ENCODE measurements at regions not wholly inside any gene's neighbourhood (a gene's known extent, or its start where the extent isn't known, plus 50 kb on each side); places are given as distances from the start of the nearest gene placed in this dataset.

GRCh38 chr18:47729356-47729755, 201.1 kb downstream of the SMAD2 start:
- H3K27me3 ChIP-seq (ENCODE audit: low read length), result no peaks in the 10 kb centered on the region
- H3K36me3 ChIP-seq (ENCODE audit: low read length), result no peaks in the 10 kb centered on the region
- no peak overlapping the region for H3K9ac ChIP-seq (ENCODE audit: low read length)
- no peak overlapping the region for H3K4me3 ChIP-seq (ENCODE audit: insufficient read depth, low read length, poor library complexity, severe bottlenecking)
- H3K4me2 ChIP-seq (ENCODE audit: low read depth, low read length, poor library complexity, severe bottlenecking), result no peak overlapping the region
- TF ChIP-seq, protein P1, sequence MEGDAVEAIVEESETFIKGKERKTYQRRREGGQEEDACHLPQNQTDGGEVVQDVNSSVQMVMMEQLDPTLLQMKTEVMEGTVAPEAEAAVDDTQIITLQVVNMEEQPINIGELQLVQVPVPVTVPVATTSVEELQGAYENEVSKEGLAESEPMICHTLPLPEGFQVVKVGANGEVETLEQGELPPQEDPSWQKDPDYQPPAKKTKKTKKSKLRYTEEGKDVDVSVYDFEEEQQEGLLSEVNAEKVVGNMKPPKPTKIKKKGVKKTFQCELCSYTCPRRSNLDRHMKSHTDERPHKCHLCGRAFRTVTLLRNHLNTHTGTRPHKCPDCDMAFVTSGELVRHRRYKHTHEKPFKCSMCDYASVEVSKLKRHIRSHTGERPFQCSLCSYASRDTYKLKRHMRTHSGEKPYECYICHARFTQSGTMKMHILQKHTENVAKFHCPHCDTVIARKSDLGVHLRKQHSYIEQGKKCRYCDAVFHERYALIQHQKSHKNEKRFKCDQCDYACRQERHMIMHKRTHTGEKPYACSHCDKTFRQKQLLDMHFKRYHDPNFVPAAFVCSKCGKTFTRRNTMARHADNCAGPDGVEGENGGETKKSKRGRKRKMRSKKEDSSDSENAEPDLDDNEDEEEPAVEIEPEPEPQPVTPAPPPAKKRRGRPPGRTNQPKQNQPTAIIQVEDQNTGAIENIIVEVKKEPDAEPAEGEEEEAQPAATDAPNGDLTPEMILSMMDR (IDR thresholded peaks at IDR 0.05; ENCODE audit: insufficient read depth, low read length, poor library complexity, severe bottlenecking), result no peak
- TF ChIP-seq EZH2phosphoT487 (conservative IDR thresholded peaks at IDR 0.05; ENCODE audit: low read length), result no peak
- no peaks in the 10 kb centered on the region for H4K20me1 ChIP-seq (ENCODE audit: low read depth, low read length)
- H3K9me2 ChIP-seq (replicated peaks; ENCODE audit: insufficient read depth, low read length), result no peaks in the 10 kb centered on the region
- H2AFZ ChIP-seq (ENCODE audit: low read depth, low read length, severe bottlenecking), result no peak overlapping the region
- H3K79me2 ChIP-seq (ENCODE audit: insufficient read depth, low read length), result no peaks in the 10 kb centered on the region
- H3K27ac ChIP-seq (ENCODE audit: low read depth, low read length), result no peak overlapping the region
- no peaks in the 10 kb centered on the region for H3K9me3 ChIP-seq (ENCODE audit: insufficient read depth, low read length)
- H3F3A ChIP-seq (ENCODE audit: insufficient read depth), result no peaks in the 10 kb centered on the region

DNA sequence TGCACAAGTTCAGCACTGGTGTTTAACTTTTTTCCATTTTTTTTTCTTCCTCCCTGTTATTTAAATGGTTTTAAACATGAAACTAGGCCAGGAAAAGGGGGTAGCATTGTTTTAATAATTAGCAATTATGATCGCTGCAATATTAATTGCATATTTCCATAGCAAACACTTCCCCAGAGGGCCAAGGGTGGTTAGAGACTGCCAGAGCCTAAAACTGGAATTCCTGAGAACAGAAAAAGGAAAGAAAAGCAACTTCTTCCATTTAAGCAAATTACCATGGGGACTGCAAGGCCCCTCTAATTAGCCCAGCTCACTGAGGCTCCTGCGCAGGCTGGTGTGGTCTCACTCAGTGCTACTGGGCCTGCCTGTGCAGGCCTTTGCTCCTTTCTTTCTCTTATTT, 201.5 kb downstream of the SMAD2 start:
- H3K27ac ChIP-seq (ENCODE audit: low read depth, low read length), result no peak overlapping the region
- no peak overlapping the region for H3K4me2 ChIP-seq (ENCODE audit: low read depth, low read length, poor library complexity, severe bottlenecking)
- H4K20me1 ChIP-seq (ENCODE audit: low read depth, low read length), result no peaks in the 10 kb centered on the region
- H3K9me3 ChIP-seq (ENCODE audit: insufficient read depth, low read length), result no peaks in the 10 kb centered on the region
- H3K27me3 ChIP-seq (ENCODE audit: low read length), result no peaks in the 10 kb centered on the region
- no peaks in the 10 kb centered on the region for H3K9me2 ChIP-seq (replicated peaks; ENCODE audit: insufficient read depth, low read length)
- H3K79me2 ChIP-seq (ENCODE audit: insufficient read depth, low read length), result no peaks in the 10 kb centered on the region
- no peaks in the 10 kb centered on the region for H3F3A ChIP-seq (ENCODE audit: insufficient read depth)
- H3K4me3 ChIP-seq (ENCODE audit: insufficient read depth, low read length, poor library complexity, severe bottlenecking), result no peak overlapping the region
- H2AFZ ChIP-seq (ENCODE audit: low read depth, low read length, severe bottlenecking), result no peak overlapping the region
- no peak overlapping the region for H3K9ac ChIP-seq (ENCODE audit: low read length)
- TF ChIP-seq, protein P1 (IDR thresholded peaks at IDR 0.05; ENCODE audit: insufficient read depth, low read length, poor library complexity, severe bottlenecking), result no peak
- no peak for TF ChIP-seq EZH2phosphoT487 (conservative IDR thresholded peaks at IDR 0.05; ENCODE audit: low read length)
- H3K36me3 ChIP-seq (ENCODE audit: low read length), result no peaks in the 10 kb centered on the region

GRCh38 chr18:47727409-47727808, 203.1 kb downstream of the SMAD2 start:
- H3K36me3 ChIP-seq (ENCODE audit: low read length), result no peaks in the 10 kb centered on the region
- no peak overlapping the region for H3K4me2 ChIP-seq (ENCODE audit: low read depth, low read length, poor library complexity, severe bottlenecking)
- H3K27ac ChIP-seq (ENCODE audit: low read depth, low read length), result no peak overlapping the region
- no peaks in the 10 kb centered on the region for H3K9me2 ChIP-seq (replicated peaks; ENCODE audit: insufficient read depth, low read length)
- no peak overlapping the region for H2AFZ ChIP-seq (ENCODE audit: low read depth, low read length, severe bottlenecking)
- H3K9ac ChIP-seq (ENCODE audit: low read length), result no peak overlapping the region
- H3K79me2 ChIP-seq (ENCODE audit: insufficient read depth, low read length), result no peaks in the 10 kb centered on the region
- TF ChIP-seq, protein P1 (IDR thresholded peaks at IDR 0.05; ENCODE audit: insufficient read depth, low read length, poor library complexity, severe bottlenecking), result no peak
- no peak for TF ChIP-seq EZH2phosphoT487 (conservative IDR thresholded peaks at IDR 0.05; ENCODE audit: low read length)
- no peaks in the 10 kb centered on the region for H3K27me3 ChIP-seq (ENCODE audit: low read length)
- H4K20me1 ChIP-seq (ENCODE audit: low read depth, low read length), result no peaks in the 10 kb centered on the region
- no peaks in the 10 kb centered on the region for H3F3A ChIP-seq (ENCODE audit: insufficient read depth)
- no peak overlapping the region for H3K4me3 ChIP-seq (ENCODE audit: insufficient read depth, low read length, poor library complexity, severe bottlenecking)
- no peaks in the 10 kb centered on the region for H3K9me3 ChIP-seq (ENCODE audit: insufficient read depth, low read length)
